D721Med (cell line): ENCODE measurements at regions not wholly inside any gene's neighbourhood (a gene's known extent, or its start where the extent isn't known, plus 50 kb on each side); places are given as distances from the start of the nearest gene placed in this dataset.

ENCODE experiments used
- DNase-seq: peaks from one replicate; pipeline ENCODE4 v3.0.0; 2011; ENCODE audit warnings: low spot score; ENCODE audit not compliant: insufficient read length
- FAIRE-seq: peaks from 2 replicates; lab custom pipeline; 2011; peaks lifted over from hg19 to GRCh38; lab: Jason Lieb, UNC
- CTCF ChIP-seq: IDR thresholded peaks from 2 replicates; pipeline ENCODE4 v1.5.1; 2012; ENCODE audit warnings: mild to moderate bottlenecking, control low read depth; ENCODE audit not compliant: insufficient read depth; ENCODE audit errors: missing control alignments

DNA sequence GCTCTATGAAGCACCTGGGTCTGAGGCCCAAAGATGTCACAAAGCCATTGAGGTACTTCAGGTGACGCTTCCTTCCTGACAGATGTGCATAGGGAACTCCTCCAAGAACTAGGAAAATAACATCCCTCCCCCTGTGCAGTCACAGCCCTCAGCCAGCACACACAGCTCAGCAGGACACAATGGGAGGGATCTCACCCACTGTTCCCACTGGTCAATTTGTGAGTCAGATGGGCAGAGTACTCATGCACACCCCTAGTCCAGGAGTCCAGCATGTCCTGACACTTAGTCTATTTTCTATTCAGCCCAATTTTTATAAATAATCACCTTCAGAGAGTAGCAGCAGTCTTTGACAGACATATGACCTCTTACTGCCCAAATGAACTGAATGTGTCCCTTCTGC, 60.7 kb upstream of the PFKP start:
- DNase-seq = no peak
- no peak for FAIRE-seq
- no peak for TF ChIP-seq CTCF

- DNase-seq (no peak), FAIRE-seq (no peak)
- TF ChIP-seq CTCF = no peak
These were observed 61.3 kb upstream of the PFKP start for GRCh38 chr10:3006093-3006492.

DNA sequence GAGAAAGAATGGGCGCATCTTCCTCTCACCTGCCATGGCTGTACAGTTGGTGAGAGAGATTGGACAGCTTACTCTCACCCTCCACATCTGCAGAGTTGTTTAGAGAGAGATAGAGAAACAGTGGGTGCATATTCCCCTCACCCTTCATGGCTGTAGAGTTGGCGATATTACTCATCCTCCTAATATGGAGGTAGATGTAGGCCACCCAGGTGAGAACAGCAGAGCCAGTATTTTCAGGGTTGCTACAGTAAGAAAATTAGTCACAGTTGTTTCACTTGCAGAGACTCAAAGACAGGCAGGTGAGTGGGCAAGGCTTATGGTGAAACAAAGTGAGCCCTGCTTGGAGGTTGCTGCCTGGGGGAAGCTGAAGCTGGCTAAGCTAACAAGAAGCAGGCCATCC, 65.0 kb upstream of the PFKP start:
- TF ChIP-seq CTCF = no peak
- DNase-seq (no peak), FAIRE-seq (no peak)

GRCh38 chr10:3000048-3000447, 67.3 kb upstream of the PFKP start:
- TF ChIP-seq CTCF = no peak
- FAIRE-seq (no peak), DNase-seq (no peak)

- FAIRE-seq (no peak), DNase-seq (no peak)
- TF ChIP-seq CTCF = no peak
These were observed 73.0 kb upstream of the PFKP start for GRCh38 chr10:2994221-2994961.

DNA sequence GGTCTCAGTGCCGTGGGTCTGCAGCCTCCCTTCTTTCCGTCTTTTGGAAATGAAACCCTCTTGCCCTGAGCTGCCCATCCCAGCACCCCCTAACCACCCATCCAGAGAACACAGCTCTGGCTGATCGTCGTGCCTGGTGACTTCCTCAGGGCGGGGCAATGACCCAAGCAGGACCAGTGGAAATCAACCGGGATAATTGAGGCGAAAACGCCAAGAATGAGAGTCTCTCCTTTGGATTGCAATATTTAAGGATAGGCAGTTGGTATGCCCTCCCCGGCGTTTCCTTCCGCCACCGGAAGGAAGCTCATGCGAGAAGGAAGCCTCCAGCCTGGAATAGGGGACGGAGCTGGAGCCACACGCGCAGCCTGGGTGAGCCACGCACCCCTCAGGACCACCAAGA, 73.7 kb upstream of the PFKP start:
- no peak for FAIRE-seq
- DNase-seq = no peak
- TF ChIP-seq CTCF = no peak

GRCh38 chr10:2992401-2993198, 74.7 kb upstream of the PFKP start:
- TF ChIP-seq CTCF = no peak
- FAIRE-seq (no peak), DNase-seq (no peak)
